ENCODE measurements at regions not wholly inside any gene's neighbourhood (a gene's known extent, or its start where the extent isn't known, plus 50 kb on each side); places are given as distances from the start of the nearest gene placed in this dataset.

DNA sequence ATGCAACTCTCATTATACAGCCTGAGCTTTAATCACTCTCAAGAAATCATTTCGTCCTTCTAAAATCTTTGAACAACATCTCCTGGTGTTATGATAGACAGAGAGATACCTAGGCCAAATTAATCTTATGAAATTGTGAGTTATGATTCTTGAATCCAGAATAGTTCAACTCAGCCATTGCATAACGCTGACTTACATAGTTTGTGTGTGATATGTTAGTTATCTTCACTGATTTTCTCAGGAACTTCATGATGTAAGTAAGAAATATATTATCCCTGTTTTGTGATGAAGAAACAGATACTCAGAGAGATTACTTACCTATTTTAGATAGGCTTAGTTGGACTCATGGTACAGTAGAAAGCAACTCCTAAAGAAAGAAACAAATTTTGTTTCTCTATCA lies 684.4 kb downstream of the ZEB2 start:
- DNase-seq (ENCODE audit: low read depth), result no peak
- TF ChIP-seq, protein P1, sequence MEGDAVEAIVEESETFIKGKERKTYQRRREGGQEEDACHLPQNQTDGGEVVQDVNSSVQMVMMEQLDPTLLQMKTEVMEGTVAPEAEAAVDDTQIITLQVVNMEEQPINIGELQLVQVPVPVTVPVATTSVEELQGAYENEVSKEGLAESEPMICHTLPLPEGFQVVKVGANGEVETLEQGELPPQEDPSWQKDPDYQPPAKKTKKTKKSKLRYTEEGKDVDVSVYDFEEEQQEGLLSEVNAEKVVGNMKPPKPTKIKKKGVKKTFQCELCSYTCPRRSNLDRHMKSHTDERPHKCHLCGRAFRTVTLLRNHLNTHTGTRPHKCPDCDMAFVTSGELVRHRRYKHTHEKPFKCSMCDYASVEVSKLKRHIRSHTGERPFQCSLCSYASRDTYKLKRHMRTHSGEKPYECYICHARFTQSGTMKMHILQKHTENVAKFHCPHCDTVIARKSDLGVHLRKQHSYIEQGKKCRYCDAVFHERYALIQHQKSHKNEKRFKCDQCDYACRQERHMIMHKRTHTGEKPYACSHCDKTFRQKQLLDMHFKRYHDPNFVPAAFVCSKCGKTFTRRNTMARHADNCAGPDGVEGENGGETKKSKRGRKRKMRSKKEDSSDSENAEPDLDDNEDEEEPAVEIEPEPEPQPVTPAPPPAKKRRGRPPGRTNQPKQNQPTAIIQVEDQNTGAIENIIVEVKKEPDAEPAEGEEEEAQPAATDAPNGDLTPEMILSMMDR (IDR thresholded peaks at IDR 0.05; ENCODE audit: low read depth, low read length), result no peak
- TF ChIP-seq POLR2A (IDR thresholded peaks at IDR 0.05; ENCODE audit: extremely low read depth, insufficient read length) (no peak), MYC (IDR thresholded peaks at IDR 0.05; ENCODE audit: low read depth, low read length) (no peak)
- TF ChIP-seq, protein P2, sequence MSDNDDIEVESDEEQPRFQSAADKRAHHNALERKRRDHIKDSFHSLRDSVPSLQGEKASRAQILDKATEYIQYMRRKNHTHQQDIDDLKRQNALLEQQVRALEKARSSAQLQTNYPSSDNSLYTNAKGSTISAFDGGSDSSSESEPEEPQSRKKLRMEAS (IDR thresholded peaks at IDR 0.05; ENCODE audit: low read depth, low read length), result no peak
- no peak overlapping the region for H3K4me3 ChIP-seq (ENCODE audit: low read depth, low read length)

DNA sequence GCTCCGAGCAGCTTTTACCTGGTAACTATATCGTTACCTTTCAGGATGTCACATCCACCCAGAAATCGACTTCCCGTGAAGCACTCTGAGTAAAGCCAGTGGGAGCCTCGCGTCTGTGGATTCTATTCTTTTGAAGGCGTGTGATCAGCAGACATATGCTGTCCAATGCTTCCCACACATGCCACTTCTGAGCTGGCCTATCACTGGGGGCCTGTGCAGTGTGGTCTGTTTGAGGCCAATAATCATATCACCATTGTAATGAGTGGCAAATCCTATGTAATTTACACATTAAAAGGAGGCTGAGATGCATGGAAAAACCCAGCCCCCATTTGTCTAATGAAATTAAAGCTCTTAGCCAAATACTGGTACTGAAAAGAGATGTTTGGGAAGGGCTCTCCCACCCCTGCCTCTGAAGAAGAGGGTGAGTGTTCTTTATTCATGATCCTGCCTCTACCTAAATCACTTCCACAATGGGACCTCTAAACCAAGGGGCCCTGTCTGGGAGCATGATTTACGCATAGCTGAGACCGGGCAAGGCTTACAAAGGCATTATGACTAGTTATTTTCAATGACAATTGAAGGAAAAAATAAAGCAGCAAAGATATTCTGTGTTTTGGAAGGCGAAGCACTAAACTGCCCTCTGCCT lies 686.8 kb downstream of the ZEB2 start:
- no peak for TF ChIP-seq MYC (IDR thresholded peaks at IDR 0.05; ENCODE audit: low read depth, low read length)
- TF ChIP-seq, protein P2 (IDR thresholded peaks at IDR 0.05; ENCODE audit: low read depth, low read length), result no peak
- TF ChIP-seq POLR2A (IDR thresholded peaks at IDR 0.05; ENCODE audit: extremely low read depth, insufficient read length), result no peak
- TF ChIP-seq, protein P1 (IDR thresholded peaks at IDR 0.05; ENCODE audit: low read depth, low read length), result no peak
- DNase-seq (ENCODE audit: low read depth), result no peak
- no peak overlapping the region for H3K4me3 ChIP-seq (ENCODE audit: low read depth, low read length)

DNA sequence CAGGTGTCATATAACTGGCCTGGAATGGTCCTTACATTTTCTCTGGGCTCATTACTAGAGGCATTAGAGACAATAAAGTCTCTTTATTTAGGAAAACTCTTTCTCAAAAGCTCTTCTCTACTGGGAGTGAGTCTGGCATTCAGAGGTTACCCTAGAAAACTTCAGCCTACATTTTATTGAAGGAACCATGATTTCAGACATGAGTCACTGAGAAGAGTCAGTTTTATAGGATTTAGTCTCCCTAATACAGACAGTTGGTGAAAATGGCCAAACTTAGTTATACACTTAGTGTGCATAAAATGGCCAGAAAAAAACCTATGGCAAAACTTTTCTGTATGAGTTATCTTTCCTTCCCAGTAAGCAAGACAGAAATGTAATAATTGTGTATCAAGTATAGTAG lies 689.4 kb downstream of the ZEB2 start:
- TF ChIP-seq, protein P1 (IDR thresholded peaks at IDR 0.05; ENCODE audit: low read depth, low read length), result no peak
- TF ChIP-seq, protein P2 (IDR thresholded peaks at IDR 0.05; ENCODE audit: low read depth, low read length), result no peak
- no peak for TF ChIP-seq POLR2A (IDR thresholded peaks at IDR 0.05; ENCODE audit: extremely low read depth, insufficient read length)
- TF ChIP-seq MYC (IDR thresholded peaks at IDR 0.05; ENCODE audit: low read depth, low read length), result no peak
- DNase-seq (ENCODE audit: low read depth), result no peak
- no peak overlapping the region for H3K4me3 ChIP-seq (ENCODE audit: low read depth, low read length)

DNA sequence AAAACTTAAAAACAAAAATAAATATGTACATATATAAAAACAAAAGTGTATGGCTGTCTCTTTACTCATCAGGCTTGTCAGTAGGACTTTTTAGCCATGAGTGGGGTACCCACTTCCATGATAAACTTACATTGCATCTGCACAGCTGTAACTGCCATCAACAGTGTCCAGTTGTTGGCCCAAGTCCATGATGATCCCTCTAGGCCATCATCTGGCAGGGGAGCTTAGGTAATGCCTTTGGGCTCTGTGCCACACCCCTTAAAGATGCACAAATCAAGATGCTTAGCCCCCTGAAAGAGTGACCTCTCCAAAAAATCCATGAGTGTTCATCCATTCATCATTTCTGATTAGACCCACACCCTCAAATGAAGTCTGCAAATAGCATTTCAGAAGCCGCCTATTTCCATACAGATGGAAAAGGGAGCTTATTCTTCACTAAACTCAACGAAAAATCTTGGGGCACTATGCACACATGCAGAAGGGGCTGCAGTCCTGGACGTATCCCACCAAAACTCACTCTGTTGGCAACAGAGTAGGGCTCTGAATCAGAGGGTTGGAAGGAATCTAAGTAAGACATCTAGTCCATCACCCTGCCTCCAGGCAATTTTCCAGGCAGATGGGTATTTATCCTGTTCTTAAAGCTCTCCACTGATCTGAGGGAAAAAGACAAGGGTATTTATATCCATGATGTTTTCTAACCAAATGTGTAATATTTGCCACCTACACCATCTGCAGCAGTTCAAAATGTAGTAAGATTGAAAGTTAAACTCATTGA lies 691.0 kb downstream of the ZEB2 start:
- no peak for TF ChIP-seq MYC (IDR thresholded peaks at IDR 0.05; ENCODE audit: low read depth, low read length)
- TF ChIP-seq, protein P1 (IDR thresholded peaks at IDR 0.05; ENCODE audit: low read depth, low read length), result no peak
- TF ChIP-seq, protein P2 (IDR thresholded peaks at IDR 0.05; ENCODE audit: low read depth, low read length), result no peak
- no peak for TF ChIP-seq POLR2A (IDR thresholded peaks at IDR 0.05; ENCODE audit: extremely low read depth, insufficient read length)
- H3K4me3 ChIP-seq (ENCODE audit: low read depth, low read length), result no peak overlapping the region
- DNase-seq (ENCODE audit: low read depth), result no peak

DNA sequence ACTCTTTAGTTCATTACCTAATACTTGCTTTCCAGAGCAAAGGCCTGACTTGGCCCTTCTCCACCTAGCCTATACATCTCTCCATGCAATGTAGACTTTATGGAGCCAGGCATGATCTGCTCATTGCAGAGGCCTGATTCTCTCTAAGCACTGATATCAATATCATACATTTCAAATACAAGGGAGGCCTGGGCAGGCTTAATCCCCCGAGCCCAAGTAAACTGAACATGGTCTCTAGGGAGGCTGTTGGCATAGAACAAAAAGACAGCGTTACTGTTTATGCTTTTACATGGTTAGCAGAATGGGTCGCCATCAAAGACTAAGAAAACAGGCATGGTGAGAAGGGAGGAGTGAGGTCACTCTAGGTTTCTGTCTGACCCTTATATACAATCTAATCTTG lies 695.1 kb downstream of the ZEB2 start:
- DNase-seq (ENCODE audit: low read depth), result no peak
- no peak for TF ChIP-seq MYC (IDR thresholded peaks at IDR 0.05; ENCODE audit: low read depth, low read length)

DNA sequence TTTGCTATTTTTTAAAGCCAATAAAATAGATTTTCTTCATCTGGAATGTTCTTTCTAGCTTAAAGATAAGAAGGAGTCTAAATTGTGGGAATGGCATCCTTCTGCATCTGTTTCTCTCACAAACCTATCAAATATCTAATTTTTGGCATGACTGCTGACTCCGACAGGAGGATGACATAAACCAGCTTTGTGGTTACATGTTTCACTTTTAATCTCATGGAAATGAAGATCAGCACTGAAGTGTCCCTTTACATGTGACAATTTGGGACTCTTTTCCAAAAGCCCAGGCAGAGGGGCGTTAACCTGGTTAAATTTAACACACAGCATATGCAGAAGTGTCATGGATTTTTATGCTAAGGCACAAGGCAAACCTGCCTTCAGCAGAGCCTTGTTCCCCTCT lies 694.7 kb downstream of the ARHGAP15 start:
- no peak for DNase-seq (ENCODE audit: low read depth)
- no peak for TF ChIP-seq POLR2A (IDR thresholded peaks at IDR 0.05; ENCODE audit: extremely low read depth, insufficient read length)
- no peak overlapping the region for H3K4me3 ChIP-seq (ENCODE audit: low read depth, low read length)

More for the DNA sequence above, 695.1 kb downstream of the ZEB2 start:
- H3K4me3 ChIP-seq (ENCODE audit: low read depth, low read length), result no peak overlapping the region
